ENCODE measurements at regions not wholly inside any gene's neighbourhood (a gene's known extent, or its start where the extent isn't known, plus 50 kb on each side); places are given as distances from the start of the nearest gene placed in this dataset.

GRCh38 chr11:91374794-91375193 lies 849.8 kb upstream of the FAT3 start:
- TF ChIP-seq CTCF (IDR thresholded peaks at IDR 0.05; ENCODE audit: low read depth, low read length) (no peak), EZH2phosphoT487 (IDR thresholded peaks at IDR 0.05; ENCODE audit: low read depth) (no peak)
